ENCODE measurements at regions not wholly inside any gene's neighbourhood (a gene's known extent, or its start where the extent isn't known, plus 50 kb on each side); places are given as distances from the start of the nearest gene placed in this dataset.

DNA sequence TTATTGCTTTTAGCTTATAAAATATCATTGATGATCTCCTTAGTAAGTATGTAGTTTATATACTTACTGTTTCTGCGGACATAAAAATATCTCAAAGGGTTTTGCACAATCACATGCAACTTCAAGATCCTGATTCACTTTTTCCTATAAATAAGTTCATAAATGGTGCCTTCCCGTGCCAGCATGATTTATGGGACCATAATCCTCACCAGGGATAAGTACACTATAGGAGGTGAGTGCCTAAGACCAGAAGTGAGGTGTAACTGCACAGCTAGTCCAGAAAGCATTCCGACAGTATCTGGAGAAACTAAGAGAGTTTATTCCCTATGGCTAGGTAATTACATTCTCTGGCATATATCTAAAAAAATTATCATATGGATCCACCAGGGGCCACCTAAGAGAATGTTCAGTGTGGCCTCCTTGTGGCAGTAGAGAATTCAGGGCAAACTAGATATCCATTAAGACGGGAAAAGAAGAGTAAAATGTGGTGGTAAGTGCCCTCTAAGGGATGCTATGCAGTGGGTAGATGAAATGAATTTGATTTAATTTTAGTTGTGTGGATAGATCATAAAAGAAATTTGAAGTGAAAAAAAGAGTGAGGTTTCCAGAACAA, 402.5 kb upstream of the SLC24A2 start:
- no peak for DNase-seq

DNA sequence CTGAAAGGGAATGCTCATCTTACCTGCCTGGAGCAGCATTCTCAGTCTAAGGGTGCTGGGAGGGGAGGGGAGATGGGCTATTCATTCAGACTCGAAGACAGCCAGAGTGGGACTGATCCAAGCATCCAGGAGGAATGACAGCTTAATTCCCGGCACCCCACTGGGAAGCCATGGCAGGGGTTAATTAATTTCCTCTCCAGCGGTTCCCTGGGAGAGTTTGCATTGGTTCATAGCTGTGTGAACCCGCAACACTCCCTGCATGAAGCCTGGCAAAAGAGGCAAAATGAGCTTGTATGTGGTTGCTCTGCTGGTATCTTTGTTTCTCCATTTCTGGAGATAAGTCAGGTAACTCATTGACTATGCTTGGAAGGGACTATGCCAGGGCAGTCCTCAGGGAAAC, 401.0 kb upstream of the SLC24A2 start:
- DNase-seq = no peak

DNA sequence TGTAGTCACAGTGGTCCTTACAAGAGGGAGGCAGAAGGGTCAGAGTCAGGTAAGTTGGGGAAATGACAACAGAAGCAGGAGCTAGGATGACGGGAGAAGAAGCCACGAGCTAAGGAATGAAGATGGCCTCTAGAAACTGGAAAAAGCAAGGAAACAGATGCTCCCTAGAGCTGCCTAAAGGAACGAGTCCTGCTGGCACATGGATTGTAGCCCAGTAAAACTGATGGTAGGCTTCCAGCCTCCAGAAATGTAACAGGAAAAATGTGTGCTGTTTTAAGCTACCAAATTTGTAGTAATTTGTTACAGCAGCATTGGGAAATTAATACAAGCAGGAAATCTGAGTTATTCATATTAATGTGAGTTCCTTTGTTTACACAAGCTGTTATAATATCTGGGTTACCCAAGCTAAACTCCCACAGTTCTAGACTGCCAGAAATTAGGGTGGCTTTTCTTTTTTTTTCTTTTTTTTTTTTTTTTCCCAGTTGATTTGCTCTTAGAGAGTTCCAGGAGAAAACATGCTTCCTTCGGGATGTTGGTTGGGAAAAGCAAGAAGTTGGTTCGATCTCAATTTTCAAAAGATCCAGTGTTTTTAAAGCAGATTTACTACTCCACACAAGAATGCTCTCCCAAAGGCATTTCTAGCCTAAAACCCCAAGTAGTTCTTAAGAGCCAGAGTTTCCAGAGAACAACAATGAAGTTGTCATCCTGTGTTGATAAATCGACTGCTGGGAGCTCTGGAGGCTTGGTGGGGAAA, 400.0 kb upstream of the SLC24A2 start:
- no peak for DNase-seq

DNA sequence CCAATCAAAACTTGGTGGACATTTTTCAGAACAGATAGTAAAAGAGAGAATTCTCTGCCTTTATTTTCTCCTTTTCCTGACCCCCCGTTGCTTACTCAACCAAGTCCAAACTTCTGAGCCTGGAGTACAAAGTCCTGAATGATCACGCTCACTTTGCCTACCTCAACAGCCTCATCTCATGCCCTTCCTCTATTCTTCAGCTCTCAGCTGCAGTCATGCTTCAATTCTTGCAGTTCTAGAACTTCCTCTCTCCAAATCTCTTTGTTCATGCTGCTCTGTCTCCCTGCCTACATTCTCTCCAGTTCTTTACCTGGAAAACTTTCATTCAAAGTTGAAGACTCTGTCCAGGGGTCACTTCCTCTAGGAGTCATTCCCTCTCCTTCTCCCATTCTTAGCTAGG, 398.5 kb upstream of the SLC24A2 start:
- no peak for DNase-seq

- no peak for DNase-seq
Observed at GRCh38 chr9:20186823-20187222, 398.0 kb upstream of the SLC24A2 start.

- no peak for DNase-seq
Observed at GRCh38 chr9:20186231-20186630, 397.4 kb upstream of the SLC24A2 start.

- DNase-seq = no peak
Observed at GRCh38 chr9:20184541-20184940, 395.7 kb upstream of the SLC24A2 start.

GRCh38 chr9:20178679-20179078, 389.8 kb upstream of the SLC24A2 start:
- DNase-seq = no peak

GRCh38 chr9:20178197-20178596, 389.4 kb upstream of the SLC24A2 start:
- DNase-seq = no peak

- no peak for DNase-seq
Observed at GRCh38 chr9:20170122-20170521, 381.3 kb upstream of the SLC24A2 start.

GRCh38 chr9:20152151-20152725, 363.4 kb upstream of the SLC24A2 start:
- no peak for DNase-seq

DNA sequence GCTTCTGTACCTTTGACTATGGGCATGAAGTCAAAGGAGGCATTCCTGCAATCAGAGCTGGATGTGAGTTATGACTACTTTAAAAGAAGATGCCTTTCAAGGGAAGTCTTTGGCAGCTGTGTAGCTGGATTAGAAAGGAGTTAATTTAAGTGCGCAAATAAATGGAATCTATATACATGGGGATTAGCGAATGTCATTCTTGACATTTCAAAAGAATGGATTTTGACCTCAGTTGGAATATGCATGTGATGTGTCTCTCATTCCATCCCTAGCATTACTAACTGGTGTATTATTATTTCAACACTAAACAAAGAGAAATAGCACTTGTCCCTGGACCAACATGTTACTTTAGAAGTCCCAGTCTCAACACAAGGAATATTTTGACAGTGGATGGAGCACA, 359.6 kb upstream of the SLC24A2 start:
- no peak for DNase-seq

- no peak for DNase-seq
Observed at GRCh38 chr9:20144197-20144596, 355.4 kb upstream of the SLC24A2 start.

GRCh38 chr9:20139763-20140290, 351.0 kb upstream of the SLC24A2 start:
- no peak for DNase-seq

- no peak for DNase-seq
Observed at GRCh38 chr9:20138841-20139240, 350.0 kb upstream of the SLC24A2 start.

- no peak for DNase-seq
Observed at GRCh38 chr9:20138116-20138515, 349.3 kb upstream of the SLC24A2 start.

GRCh38 chr9:20137425-20137824, 348.6 kb upstream of the SLC24A2 start:
- DNase-seq = no peak

- DNase-seq = no peak
Observed at GRCh38 chr9:20135119-20135697, 346.4 kb upstream of the SLC24A2 start.

- no peak for DNase-seq
Observed at GRCh38 chr9:20125727-20126126, 336.9 kb upstream of the SLC24A2 start.

DNA sequence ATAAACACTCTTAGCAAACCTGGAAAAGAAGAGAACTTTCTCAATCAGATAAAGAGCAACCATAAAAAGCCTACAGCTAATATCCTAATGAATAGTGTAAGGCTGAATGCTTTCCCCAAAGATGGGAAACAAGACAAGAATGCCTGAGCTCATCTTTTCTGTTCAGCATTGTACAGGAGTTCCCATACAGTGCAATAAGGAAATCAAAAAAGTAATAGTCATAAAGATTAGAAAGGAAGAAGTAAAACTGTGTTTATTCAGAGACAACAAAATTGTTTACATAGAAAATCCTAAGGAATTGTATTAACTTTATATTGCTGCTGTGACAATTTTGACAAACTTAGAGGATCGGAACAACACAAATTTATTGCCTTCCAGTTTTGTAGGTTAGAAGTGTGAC, 330.7 kb upstream of the SLC24A2 start:
- no peak for DNase-seq

DNA sequence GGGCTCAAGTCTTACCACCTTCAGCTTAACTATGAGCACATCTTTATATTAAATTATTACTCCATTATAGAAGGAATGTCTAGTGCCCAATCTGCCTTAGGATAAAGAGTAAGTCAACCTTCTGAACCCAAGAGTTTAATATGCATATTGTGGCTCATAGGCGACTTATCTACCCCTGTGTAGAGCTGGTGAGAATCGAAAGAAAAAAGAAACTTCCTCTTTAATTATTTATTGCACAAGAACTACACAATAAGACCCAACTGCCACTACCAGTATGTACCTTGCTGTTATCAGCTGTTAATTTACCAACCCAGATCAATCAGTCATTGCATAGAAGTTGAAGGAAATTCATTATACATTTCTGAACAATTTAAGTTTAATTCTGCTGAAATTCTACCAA, 329.1 kb upstream of the SLC24A2 start:
- no peak for DNase-seq

DNA sequence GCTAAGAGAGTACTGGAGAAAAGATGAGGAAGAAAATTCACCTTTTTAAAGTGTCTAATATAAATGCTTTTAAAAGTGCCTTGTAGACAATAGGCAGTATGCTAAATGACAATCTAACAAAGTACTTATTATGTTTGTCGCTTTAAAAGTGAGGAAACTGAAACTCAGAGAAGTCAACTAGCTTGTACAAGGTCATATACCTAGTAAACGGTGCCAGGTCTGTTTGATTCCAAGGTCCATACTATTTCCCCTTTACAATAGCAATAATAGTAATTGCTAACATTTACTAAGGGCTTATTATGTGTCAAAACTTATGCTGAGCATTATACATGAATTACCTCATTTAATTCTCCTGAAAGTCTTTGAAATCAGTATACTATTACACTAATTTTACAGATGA, 328.6 kb upstream of the SLC24A2 start:
- DNase-seq = no peak

DNA sequence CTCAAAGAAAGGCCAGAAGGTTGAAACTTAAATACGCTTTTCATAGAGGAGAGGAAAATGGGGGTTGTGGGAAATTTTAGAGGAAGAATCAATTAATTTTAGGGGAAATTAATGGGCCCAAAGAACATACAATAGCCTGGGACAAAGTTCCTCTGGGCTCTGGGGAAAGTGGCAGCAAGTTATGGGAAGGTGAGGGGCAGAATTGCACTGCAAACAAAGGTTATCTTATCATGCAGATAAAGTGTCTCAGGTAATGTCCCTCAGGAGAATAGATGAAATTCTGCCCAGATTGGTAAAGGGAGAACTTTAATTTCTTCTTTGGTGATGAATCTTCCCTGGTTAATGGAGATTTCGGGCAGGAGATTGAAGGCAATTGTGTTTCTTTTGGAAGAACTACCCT, 326.1 kb upstream of the SLC24A2 start:
- no peak for DNase-seq
